ENCODE measurements at regions not wholly inside any gene's neighbourhood (a gene's known extent, or its start where the extent isn't known, plus 50 kb on each side); places are given as distances from the start of the nearest gene placed in this dataset.

DNA sequence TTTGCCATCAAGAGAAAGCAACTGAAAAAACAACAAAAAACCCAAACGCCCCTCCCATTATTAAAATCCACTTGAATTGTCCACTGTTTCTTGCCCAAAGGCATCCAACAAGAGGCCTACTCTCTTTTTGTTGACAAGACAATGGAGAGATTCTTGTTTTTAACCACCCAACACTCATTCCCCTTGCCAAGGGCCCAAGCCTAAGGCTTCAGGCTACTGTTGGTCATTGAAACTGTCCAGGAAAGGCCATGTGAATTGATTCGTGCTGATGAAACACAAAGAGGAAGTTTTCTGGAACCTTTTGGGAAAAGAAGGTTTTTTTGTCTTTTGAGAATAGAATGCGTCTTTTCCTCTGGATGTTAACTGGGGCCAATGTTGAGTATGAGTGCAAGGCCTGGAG, 157.4 kb upstream of the PFN2 start:
- TF ChIP-seq, protein P1, sequence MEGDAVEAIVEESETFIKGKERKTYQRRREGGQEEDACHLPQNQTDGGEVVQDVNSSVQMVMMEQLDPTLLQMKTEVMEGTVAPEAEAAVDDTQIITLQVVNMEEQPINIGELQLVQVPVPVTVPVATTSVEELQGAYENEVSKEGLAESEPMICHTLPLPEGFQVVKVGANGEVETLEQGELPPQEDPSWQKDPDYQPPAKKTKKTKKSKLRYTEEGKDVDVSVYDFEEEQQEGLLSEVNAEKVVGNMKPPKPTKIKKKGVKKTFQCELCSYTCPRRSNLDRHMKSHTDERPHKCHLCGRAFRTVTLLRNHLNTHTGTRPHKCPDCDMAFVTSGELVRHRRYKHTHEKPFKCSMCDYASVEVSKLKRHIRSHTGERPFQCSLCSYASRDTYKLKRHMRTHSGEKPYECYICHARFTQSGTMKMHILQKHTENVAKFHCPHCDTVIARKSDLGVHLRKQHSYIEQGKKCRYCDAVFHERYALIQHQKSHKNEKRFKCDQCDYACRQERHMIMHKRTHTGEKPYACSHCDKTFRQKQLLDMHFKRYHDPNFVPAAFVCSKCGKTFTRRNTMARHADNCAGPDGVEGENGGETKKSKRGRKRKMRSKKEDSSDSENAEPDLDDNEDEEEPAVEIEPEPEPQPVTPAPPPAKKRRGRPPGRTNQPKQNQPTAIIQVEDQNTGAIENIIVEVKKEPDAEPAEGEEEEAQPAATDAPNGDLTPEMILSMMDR (IDR thresholded peaks at IDR 0.05 in 2 of 3, conservative IDR thresholded peaks at IDR 0.05 in 1 of 3; ENCODE audit: borderline replicate concordance in 1 of 3, insufficient read depth in 1 of 3, low read depth in 2 of 3, low read length in 2 of 3): no peak
- no peak for TF ChIP-seq YY1 (IDR thresholded peaks at IDR 0.05; ENCODE audit: extremely low read depth, insufficient replicate concordance, low read depth, low read length)
- no peak for TF ChIP-seq RAD21 (IDR thresholded peaks at IDR 0.05; ENCODE audit: low read depth)
- TF ChIP-seq CEBPB (IDR thresholded peaks at IDR 0.05; ENCODE audit: low read depth): no peak
- TF ChIP-seq, protein P2, sequence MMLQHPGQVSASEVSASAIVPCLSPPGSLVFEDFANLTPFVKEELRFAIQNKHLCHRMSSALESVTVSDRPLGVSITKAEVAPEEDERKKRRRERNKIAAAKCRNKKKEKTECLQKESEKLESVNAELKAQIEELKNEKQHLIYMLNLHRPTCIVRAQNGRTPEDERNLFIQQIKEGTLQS (IDR thresholded peaks at IDR 0.05): no peak
- TF ChIP-seq, protein P3, sequence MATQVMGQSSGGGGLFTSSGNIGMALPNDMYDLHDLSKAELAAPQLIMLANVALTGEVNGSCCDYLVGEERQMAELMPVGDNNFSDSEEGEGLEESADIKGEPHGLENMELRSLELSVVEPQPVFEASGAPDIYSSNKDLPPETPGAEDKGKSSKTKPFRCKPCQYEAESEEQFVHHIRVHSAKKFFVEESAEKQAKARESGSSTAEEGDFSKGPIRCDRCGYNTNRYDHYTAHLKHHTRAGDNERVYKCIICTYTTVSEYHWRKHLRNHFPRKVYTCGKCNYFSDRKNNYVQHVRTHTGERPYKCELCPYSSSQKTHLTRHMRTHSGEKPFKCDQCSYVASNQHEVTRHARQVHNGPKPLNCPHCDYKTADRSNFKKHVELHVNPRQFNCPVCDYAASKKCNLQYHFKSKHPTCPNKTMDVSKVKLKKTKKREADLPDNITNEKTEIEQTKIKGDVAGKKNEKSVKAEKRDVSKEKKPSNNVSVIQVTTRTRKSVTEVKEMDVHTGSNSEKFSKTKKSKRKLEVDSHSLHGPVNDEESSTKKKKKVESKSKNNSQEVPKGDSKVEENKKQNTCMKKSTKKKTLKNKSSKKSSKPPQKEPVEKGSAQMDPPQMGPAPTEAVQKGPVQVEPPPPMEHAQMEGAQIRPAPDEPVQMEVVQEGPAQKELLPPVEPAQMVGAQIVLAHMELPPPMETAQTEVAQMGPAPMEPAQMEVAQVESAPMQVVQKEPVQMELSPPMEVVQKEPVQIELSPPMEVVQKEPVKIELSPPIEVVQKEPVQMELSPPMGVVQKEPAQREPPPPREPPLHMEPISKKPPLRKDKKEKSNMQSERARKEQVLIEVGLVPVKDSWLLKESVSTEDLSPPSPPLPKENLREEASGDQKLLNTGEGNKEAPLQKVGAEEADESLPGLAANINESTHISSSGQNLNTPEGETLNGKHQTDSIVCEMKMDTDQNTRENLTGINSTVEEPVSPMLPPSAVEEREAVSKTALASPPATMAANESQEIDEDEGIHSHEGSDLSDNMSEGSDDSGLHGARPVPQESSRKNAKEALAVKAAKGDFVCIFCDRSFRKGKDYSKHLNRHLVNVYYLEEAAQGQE (IDR thresholded peaks at IDR 0.05; ENCODE audit: low read depth): no peak
- no peak for TF ChIP-seq EZH2 (IDR thresholded peaks at IDR 0.05)
- TF ChIP-seq, protein P4, sequence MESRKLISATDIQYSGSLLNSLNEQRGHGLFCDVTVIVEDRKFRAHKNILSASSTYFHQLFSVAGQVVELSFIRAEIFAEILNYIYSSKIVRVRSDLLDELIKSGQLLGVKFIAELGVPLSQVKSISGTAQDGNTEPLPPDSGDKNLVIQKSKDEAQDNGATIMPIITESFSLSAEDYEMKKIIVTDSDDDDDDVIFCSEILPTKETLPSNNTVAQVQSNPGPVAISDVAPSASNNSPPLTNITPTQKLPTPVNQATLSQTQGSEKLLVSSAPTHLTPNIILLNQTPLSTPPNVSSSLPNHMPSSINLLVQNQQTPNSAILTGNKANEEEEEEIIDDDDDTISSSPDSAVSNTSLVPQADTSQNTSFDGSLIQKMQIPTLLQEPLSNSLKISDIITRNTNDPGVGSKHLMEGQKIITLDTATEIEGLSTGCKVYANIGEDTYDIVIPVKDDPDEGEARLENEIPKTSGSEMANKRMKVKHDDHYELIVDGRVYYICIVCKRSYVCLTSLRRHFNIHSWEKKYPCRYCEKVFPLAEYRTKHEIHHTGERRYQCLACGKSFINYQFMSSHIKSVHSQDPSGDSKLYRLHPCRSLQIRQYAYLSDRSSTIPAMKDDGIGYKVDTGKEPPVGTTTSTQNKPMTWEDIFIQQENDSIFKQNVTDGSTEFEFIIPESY (IDR thresholded peaks at IDR 0.05; ENCODE audit: extremely low read depth, insufficient replicate concordance, low read length): no peak

Measured in HCT116 (cell line).